ENCODE measurements at regions not wholly inside any gene's neighbourhood (a gene's known extent, or its start where the extent isn't known, plus 50 kb on each side); places are given as distances from the start of the nearest gene placed in this dataset.

GRCh38 chr3:187906416-187906815 lies 161.1 kb upstream of the BCL6 start:
- DNase-seq, result no peak

- no peak for DNase-seq
Observed at GRCh38 chr3:187906920-187907319, 161.7 kb upstream of the BCL6 start.

GRCh38 chr3:187909866-187910265 lies 164.6 kb upstream of the BCL6 start:
- no peak for DNase-seq

GRCh38 chr3:187912007-187912406 lies 166.7 kb upstream of the BCL6 start:
- no peak for DNase-seq

- DNase-seq, result no peak
Observed at GRCh38 chr3:187913617-187914033, 168.4 kb upstream of the BCL6 start.

GRCh38 chr3:187914231-187914630 lies 169.0 kb upstream of the BCL6 start:
- DNase-seq, result no peak

GRCh38 chr3:187916072-187916471 lies 170.8 kb upstream of the BCL6 start:
- no peak for DNase-seq

- DNase-seq, result no peak
Observed at GRCh38 chr3:187918081-187918644, 172.9 kb upstream of the BCL6 start.

- no peak for DNase-seq
Observed at GRCh38 chr3:187919048-187919447, 173.8 kb upstream of the BCL6 start.

- DNase-seq, result no peak
Observed at GRCh38 chr3:187919544-187919943, 174.3 kb upstream of the BCL6 start.

GRCh38 chr3:187920030-187920429 lies 174.8 kb upstream of the BCL6 start:
- no peak for DNase-seq

GRCh38 chr3:187920913-187921312 lies 175.6 kb upstream of the BCL6 start:
- DNase-seq, result no peak

GRCh38 chr3:187921391-187922074 lies 176.3 kb upstream of the BCL6 start:
- DNase-seq, result no peak

GRCh38 chr3:187922704-187923416 lies 177.6 kb upstream of the BCL6 start:
- no peak for DNase-seq

- DNase-seq, result no peak
Observed at GRCh38 chr3:187924651-187925050, 179.4 kb upstream of the BCL6 start.

- no peak for DNase-seq
Observed at GRCh38 chr3:187925326-187925725, 180.1 kb upstream of the BCL6 start.

GRCh38 chr3:187926620-187927019 lies 181.4 kb upstream of the BCL6 start:
- no peak for DNase-seq

- no peak for DNase-seq
Observed at GRCh38 chr3:187927565-187927964, 182.3 kb upstream of the BCL6 start.

GRCh38 chr3:187929112-187929816 lies 184.0 kb upstream of the BCL6 start:
- DNase-seq, result no peak

- no peak for DNase-seq
Observed at GRCh38 chr3:187930021-187930420, 184.8 kb upstream of the BCL6 start.

- no peak for DNase-seq
Observed at GRCh38 chr3:187931101-187931500, 185.8 kb upstream of the BCL6 start.

GRCh38 chr3:187931770-187932278 lies 186.6 kb upstream of the BCL6 start:
- no peak for DNase-seq

GRCh38 chr3:187932530-187932929 lies 187.3 kb upstream of the BCL6 start:
- no peak for DNase-seq
